HepG2 (cell line): ENCODE measurements at regions not wholly inside any gene's neighbourhood (a gene's known extent, or its start where the extent isn't known, plus 50 kb on each side); places are given as distances from the start of the nearest gene placed in this dataset.

Experiments used
- CBFB ChIP-seq: sonication (generic); formaldehyde crosslinking; IDR thresholded peaks from 2 replicates; pipeline ENCODE4 v1.4.0; 2020; ENCODE audit warnings: missing genetic modification reagents
- HNRNPL ChIP-seq: fragments of 200-400 bp; formaldehyde crosslinking; IDR thresholded peaks from 2 replicates; pipeline ENCODE4 v1.6.1; 2017; ENCODE audit warnings: mild to moderate bottlenecking, low read depth, low read length
- NFYC ChIP-seq: IDR thresholded peaks from 2 replicates; pipeline ENCODE4 v1.6.1; 2016; ENCODE audit warnings: missing genetic modification reagents, missing compliant biosample characterization
- TCF7L2 ChIP-seq: IDR thresholded peaks from 2 replicates; pipeline ENCODE4 v1.6.1; 2011; ENCODE audit warnings: mild to moderate bottlenecking, low read depth, low read length, moderate library complexity
- THAP7 ChIP-seq: sonication (generic); formaldehyde crosslinking; IDR thresholded peaks from 2 replicates; pipeline ENCODE4 v1.8.1; 2023; ENCODE audit warnings: mild to moderate bottlenecking, missing genetic modification reagents
- ZNF280B ChIP-seq: sonication (generic); formaldehyde crosslinking; IDR thresholded peaks from 2 replicates; pipeline ENCODE4 v1.5.0; 2020; ENCODE audit warnings: missing genetic modification reagents, mild to moderate bottlenecking, borderline replicate concordance
- ZNF282 ChIP-seq: fragments of 450-650 bp; IDR thresholded peaks from 2 replicates; pipeline ENCODE4 v1.6.1; 2018; ENCODE audit not compliant: partially characterized antibody
- ZNF562 ChIP-seq: sonication (generic); formaldehyde crosslinking; IDR thresholded peaks from 2 replicates; pipeline ENCODE4 v1.8.0; 2022; ENCODE audit warnings: missing genetic modification reagents, borderline replicate concordance
- ZNF570 ChIP-seq: sonication (generic); formaldehyde crosslinking; IDR thresholded peaks from 2 replicates; pipeline ENCODE4 v1.4.0; 2020; ENCODE audit warnings: mild to moderate bottlenecking, missing genetic modification reagents, borderline replicate concordance
- ZNF687 ChIP-seq: sonication (generic); formaldehyde crosslinking; IDR thresholded peaks from 2 replicates; pipeline ENCODE4 v1.5.1; 2020; ENCODE audit warnings: mild to moderate bottlenecking, missing genetic modification reagents, moderate library complexity

- TF ChIP-seq ZNF687 (CRISPR knock-in tag) = no peak
- no peak for TF ChIP-seq ZNF570
- no peak for TF ChIP-seq HNRNPL
- TF ChIP-seq ZNF562 (CRISPR knock-in tag) = no peak
- no peak for TF ChIP-seq THAP7 (CRISPR knock-in tag)
- no peak for TF ChIP-seq CBFB (CRISPR knock-in tag)
- TF ChIP-seq ZNF280B (CRISPR knock-in tag) = no peak
- TF ChIP-seq ZNF282 = no peak
- no peak for TF ChIP-seq NFYC (CRISPR knock-in tag)
- TF ChIP-seq TCF7L2 = no peak
These were observed 566.3 kb upstream of the GALNTL6 start (continued) for GRCh38 chr4:171246948-171247347.
